ENCODE measurements at regions not wholly inside any gene's neighbourhood (a gene's known extent, or its start where the extent isn't known, plus 50 kb on each side); places are given as distances from the start of the nearest gene placed in this dataset.

DNA sequence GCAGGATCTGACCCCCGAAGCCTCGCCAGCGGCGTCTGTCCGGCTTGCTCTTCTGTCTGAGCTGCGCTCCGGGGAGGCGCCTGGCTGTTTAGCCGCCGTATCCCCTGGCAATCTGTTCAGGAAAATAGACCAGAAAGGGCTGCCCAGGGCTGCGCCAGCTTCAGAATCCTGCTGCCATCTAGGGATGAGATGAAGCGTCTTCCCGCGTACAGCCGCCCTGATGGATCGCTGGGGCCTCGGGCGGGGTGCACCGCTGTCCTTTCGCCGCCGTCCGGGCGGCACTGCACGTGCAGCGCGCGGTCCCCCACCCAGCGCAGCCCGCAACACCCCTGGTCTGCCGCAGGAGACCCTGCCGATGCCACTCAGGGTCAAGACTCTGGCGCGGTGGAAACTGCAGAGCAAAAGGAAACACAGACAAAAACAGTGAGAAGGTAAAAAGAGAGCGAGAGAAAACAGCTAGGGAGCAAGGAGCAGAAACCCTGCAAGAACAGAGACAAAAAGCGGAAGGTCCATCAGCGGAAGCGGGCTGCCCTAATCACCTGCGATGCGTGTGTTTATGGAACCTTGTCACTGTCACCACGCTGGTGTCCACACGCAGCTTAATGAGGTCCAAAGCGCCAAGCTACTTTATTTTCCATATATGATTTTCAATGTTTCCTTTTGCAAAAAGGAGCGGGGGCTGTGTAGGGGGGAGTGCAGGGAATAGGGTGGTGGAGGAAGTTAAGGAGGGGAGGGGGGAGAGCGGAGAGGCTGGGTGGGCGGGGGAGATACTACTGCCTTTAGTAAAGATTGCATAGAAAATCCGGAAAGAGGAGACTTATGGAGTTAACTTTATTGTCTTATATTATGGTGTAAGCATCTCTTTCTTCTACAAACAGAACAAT, 2113.3 kb upstream of the PIK3C3 start:
- TF ChIP-seq, protein P1, sequence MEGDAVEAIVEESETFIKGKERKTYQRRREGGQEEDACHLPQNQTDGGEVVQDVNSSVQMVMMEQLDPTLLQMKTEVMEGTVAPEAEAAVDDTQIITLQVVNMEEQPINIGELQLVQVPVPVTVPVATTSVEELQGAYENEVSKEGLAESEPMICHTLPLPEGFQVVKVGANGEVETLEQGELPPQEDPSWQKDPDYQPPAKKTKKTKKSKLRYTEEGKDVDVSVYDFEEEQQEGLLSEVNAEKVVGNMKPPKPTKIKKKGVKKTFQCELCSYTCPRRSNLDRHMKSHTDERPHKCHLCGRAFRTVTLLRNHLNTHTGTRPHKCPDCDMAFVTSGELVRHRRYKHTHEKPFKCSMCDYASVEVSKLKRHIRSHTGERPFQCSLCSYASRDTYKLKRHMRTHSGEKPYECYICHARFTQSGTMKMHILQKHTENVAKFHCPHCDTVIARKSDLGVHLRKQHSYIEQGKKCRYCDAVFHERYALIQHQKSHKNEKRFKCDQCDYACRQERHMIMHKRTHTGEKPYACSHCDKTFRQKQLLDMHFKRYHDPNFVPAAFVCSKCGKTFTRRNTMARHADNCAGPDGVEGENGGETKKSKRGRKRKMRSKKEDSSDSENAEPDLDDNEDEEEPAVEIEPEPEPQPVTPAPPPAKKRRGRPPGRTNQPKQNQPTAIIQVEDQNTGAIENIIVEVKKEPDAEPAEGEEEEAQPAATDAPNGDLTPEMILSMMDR (conservative IDR thresholded peaks at IDR 0.05; ENCODE audit: low read depth, low read length): peak; percentile 36; the same call in 1 of the 2 replicates
- TF ChIP-seq EZH2phosphoT487 (IDR thresholded peaks at IDR 0.05; ENCODE audit: borderline replicate concordance, low read length): no peak
